ENCODE measurements at regions not wholly inside any gene's neighbourhood (a gene's known extent, or its start where the extent isn't known, plus 50 kb on each side); places are given as distances from the start of the nearest gene placed in this dataset.

- H3K36me3 ChIP-seq = no peaks in the 10 kb centered on the region
- DNase-seq = no peak
- no peak overlapping the region for H3K4me3 ChIP-seq
- H3K4me1 ChIP-seq = peaks cover 4 to 13% (median 10%) of the 10 kb centered on the region in 4 donors
- TF ChIP-seq EP300 (IDR thresholded peaks at IDR 0.05) (no peak), POLR2A (IDR thresholded peaks at IDR 0.05) (no peak), CTCF (IDR thresholded peaks at IDR 0.05) (no peak), POLR2AphosphoS5 (IDR thresholded peaks at IDR 0.05) (no peak)
- 67 to 90% (median 78%) methylated on average over 8 of the region's 8 CpGs for WGBS, 5 donors
- H3K27me3 ChIP-seq = no peaks in the 10 kb centered on the region
- no peak overlapping the region for H3K27ac ChIP-seq
- H3K9me3 ChIP-seq = no peaks in the 10 kb centered on the region
- intact Hi-C loops (cut with DNase I; ENCODE audit: low total_unique reads) = no loop called here
Observed at GRCh38 chr2:6206882-6207281, 514.7 kb downstream of the SOX11 start.

DNA sequence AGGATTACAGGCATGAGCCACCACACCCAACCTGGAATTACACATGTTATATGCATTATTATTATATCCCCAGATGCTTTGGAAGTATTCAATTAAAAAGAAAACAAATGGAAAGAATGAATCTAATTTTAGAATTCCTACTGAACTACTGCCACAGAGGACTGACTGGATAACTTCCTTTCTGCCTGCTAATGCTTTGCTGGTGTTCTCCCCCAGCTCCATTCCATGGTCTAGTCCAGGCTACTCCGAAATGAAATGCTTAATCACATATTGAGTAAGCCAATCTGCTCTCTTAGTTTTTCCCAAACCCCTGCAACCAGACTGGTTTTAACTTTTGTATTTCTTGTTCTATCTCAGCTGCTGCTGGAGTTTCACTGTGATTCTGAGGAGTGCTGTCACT, 519.1 kb downstream of the SOX11 start:
- Histone ChIP-seq H3K4me1 (peaks cover 0 to 5% (median 0%) of the 10 kb centered on the region in 4 donors), H3K9me3 (no peaks in the 10 kb centered on the region), H3K4me3 (no peak overlapping the region), H3K36me3 (no peaks in the 10 kb centered on the region), H3K27me3 (no peaks in the 10 kb centered on the region), H3K27ac (no peak overlapping the region)
- TF ChIP-seq EP300 (IDR thresholded peaks at IDR 0.05) (no peak), POLR2A (IDR thresholded peaks at IDR 0.05) (no peak), POLR2AphosphoS5 (IDR thresholded peaks at IDR 0.05) (no peak), CTCF (IDR thresholded peaks at IDR 0.05) (no peak)
- no peak for DNase-seq
- WGBS, 5 donors = 62 to 91% (median 76%) methylated on average over 1 of the region's 1 CpG
- intact Hi-C loops (cut with DNase I; ENCODE audit: low total_unique reads) = no loop called here

GRCh38 chr2:6212491-6212890, 520.3 kb downstream of the SOX11 start:
- Histone ChIP-seq H3K36me3 (no peaks in the 10 kb centered on the region), H3K4me1 (peaks cover 0 to under 1% (median 0%) of the 10 kb centered on the region in 4 donors), H3K9me3 (no peaks in the 10 kb centered on the region), H3K27ac (no peak overlapping the region), H3K27me3 (no peaks in the 10 kb centered on the region), H3K4me3 (no peak overlapping the region)
- no peak for TF ChIP-seq POLR2AphosphoS5 (IDR thresholded peaks at IDR 0.05)
- TF ChIP-seq CTCF (IDR thresholded peaks at IDR 0.05) = no peak
- TF ChIP-seq POLR2A (IDR thresholded peaks at IDR 0.05) = no peak
- no peak for TF ChIP-seq EP300 (IDR thresholded peaks at IDR 0.05)
- peak in 1 of 2 donors; percentile 35 for DNase-seq
- intact Hi-C loops (cut with DNase I; ENCODE audit: low total_unique reads) = no loop called here
- WGBS, 5 donors = 45 to 71% (median 62%) methylated on average over 6 of the region's 6 CpGs

DNA sequence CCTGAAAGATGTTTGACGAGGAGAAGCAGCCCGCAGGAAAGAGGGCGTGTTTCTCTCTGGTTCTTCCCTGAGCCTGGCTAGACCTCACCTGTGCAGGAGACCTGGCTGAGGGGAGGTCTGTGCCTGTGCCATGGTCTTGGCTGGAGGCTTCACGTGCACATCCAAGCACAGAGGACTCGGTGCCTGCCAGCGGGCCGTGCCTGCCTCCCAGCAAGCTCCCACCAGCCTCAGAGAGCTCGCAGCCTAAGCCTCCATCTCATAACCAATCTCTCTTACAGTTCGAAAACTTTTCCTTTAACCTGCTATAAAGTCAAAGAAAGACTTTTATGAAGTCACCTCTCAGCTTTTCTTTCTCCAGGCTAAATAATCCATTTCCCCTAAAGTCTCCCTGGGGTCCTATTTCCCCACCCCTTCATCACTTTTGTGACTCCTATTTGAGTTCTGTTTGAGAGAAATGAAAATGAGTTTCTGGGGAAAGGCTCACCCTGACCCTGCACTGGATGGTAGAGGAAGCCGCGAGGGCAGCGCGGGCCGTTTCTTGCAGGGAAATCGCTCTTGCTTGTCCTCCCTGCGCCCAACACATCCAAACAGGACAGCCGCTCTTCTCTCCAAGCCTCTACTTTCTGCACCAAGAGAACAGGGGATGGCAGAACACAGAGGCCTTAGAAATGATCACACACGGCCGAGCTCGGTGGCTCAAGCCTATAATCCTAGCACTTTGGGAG, 521.0 kb downstream of the SOX11 start:
- no peaks in the 10 kb centered on the region for H3K36me3 ChIP-seq
- intact Hi-C loops (cut with DNase I; ENCODE audit: low total_unique reads) = no loop called here
- WGBS, 5 donors = 93 to 94% (median 94%) methylated on average over 20 of the region's 20 CpGs

More for the DNA sequence above, 521.0 kb downstream of the SOX11 start:
- no peak for DNase-seq
- H3K4me1 ChIP-seq = no peaks in the 10 kb centered on the region
- TF ChIP-seq POLR2AphosphoS5 (IDR thresholded peaks at IDR 0.05) (no peak), EP300 (IDR thresholded peaks at IDR 0.05) (no peak), CTCF (IDR thresholded peaks at IDR 0.05) (no peak), POLR2A (IDR thresholded peaks at IDR 0.05) (no peak)
- no peak overlapping the region for H3K27ac ChIP-seq
- no peaks in the 10 kb centered on the region for H3K9me3 ChIP-seq
- no peak overlapping the region for H3K4me3 ChIP-seq
- H3K27me3 ChIP-seq = no peaks in the 10 kb centered on the region
